ENCODE measurements at regions not wholly inside any gene's neighbourhood (a gene's known extent, or its start where the extent isn't known, plus 50 kb on each side); places are given as distances from the start of the nearest gene placed in this dataset.

DNA sequence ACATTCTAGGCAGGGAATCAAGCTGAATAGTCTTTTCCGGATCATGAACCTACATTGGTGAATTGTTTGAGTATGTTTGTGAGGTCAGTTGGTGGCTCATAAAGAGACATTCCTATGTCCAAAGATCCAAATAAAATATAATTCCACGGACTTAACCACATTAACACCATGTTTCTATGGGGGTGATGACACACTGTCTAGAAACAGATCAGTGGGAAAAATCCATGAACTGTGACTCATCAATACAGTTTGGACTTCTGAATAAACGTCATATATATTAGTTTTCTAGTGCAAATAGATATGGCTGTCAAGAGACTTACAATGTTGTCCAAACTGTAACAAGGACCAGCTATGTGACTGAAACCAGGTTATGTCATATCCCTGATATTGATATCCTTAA, 509.9 kb upstream of the TYRP1 start:
- no peak overlapping the region for H3K27ac Mint-ChIP-seq (ENCODE audit: unreplicated experiment)
- no peaks in the 10 kb centered on the region for H3K9me3 Mint-ChIP-seq (ENCODE audit: unreplicated experiment)
- H3K36me3 Mint-ChIP-seq (ENCODE audit: unreplicated experiment), result no peaks in the 10 kb centered on the region
- H3K4me3 Mint-ChIP-seq (ENCODE audit: unreplicated experiment), result no peak overlapping the region
- TF ChIP-seq, protein P1, sequence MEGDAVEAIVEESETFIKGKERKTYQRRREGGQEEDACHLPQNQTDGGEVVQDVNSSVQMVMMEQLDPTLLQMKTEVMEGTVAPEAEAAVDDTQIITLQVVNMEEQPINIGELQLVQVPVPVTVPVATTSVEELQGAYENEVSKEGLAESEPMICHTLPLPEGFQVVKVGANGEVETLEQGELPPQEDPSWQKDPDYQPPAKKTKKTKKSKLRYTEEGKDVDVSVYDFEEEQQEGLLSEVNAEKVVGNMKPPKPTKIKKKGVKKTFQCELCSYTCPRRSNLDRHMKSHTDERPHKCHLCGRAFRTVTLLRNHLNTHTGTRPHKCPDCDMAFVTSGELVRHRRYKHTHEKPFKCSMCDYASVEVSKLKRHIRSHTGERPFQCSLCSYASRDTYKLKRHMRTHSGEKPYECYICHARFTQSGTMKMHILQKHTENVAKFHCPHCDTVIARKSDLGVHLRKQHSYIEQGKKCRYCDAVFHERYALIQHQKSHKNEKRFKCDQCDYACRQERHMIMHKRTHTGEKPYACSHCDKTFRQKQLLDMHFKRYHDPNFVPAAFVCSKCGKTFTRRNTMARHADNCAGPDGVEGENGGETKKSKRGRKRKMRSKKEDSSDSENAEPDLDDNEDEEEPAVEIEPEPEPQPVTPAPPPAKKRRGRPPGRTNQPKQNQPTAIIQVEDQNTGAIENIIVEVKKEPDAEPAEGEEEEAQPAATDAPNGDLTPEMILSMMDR (IDR thresholded peaks at IDR 0.05), result no peak
- no peaks in the 10 kb centered on the region for H3K4me1 Mint-ChIP-seq (ENCODE audit: unreplicated experiment)
- H3K27me3 Mint-ChIP-seq (ENCODE audit: unreplicated experiment), result no peaks in the 10 kb centered on the region
- no peak for DNase-seq (ENCODE audit: extremely low spot score, unreplicated experiment)

DNA sequence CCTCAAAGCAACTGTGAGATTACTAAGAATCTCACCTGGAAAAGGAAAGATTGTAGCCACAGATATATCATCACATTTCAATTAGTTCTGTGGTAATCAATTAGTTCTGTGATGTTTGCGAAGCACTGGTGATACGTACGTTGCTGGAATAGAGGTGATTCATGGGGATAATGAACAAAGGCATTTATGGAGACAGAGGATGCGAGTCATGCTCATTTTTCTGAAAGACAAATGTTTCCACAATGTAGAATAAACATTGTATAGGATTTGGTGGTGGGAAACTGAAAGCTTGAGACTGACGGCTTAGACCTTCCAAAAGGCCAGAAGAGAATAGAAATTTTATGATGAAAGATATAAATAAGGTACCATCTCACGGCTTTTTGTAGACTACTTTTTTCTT, 507.3 kb upstream of the TYRP1 start:
- Mint-ChIP-seq H3K36me3 (ENCODE audit: unreplicated experiment) (no peaks in the 10 kb centered on the region), H3K27me3 (ENCODE audit: unreplicated experiment) (no peaks in the 10 kb centered on the region), H3K9me3 (ENCODE audit: unreplicated experiment) (no peaks in the 10 kb centered on the region), H3K4me1 (ENCODE audit: unreplicated experiment) (no peaks in the 10 kb centered on the region), H3K4me3 (ENCODE audit: unreplicated experiment) (no peak overlapping the region), H3K27ac (ENCODE audit: unreplicated experiment) (no peak overlapping the region)
- TF ChIP-seq, protein P1 (IDR thresholded peaks at IDR 0.05), result no peak
- DNase-seq (ENCODE audit: extremely low spot score, unreplicated experiment), result no peak

DNA sequence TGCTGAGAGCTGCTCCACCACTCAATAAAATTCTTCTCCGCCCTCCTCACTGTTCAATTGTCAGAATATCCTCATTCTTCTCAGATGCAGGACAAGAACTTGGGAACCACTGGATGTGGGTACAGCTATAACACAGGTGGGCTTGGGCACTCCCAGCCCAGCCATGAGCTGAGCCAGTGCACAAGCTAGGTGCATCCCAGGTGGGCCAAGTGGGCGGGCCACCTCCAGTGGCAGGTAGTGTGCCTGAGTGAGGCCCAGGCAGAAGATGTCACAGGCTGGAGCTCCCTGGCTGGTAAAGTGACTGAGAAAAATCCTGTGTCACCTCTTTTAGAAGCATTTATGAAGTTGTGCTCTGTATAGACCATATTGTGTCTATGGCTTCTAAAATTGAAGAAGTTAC, 501.6 kb upstream of the TYRP1 start:
- Mint-ChIP-seq H3K27me3 (ENCODE audit: unreplicated experiment) (no peaks in the 10 kb centered on the region), H3K36me3 (ENCODE audit: unreplicated experiment) (no peaks in the 10 kb centered on the region), H3K9me3 (ENCODE audit: unreplicated experiment) (no peaks in the 10 kb centered on the region), H3K4me1 (ENCODE audit: unreplicated experiment) (no peaks in the 10 kb centered on the region), H3K27ac (ENCODE audit: unreplicated experiment) (no peak overlapping the region), H3K4me3 (ENCODE audit: unreplicated experiment) (no peak overlapping the region)
- TF ChIP-seq, protein P1 (IDR thresholded peaks at IDR 0.05), result no peak
- no peak for DNase-seq (ENCODE audit: extremely low spot score, unreplicated experiment)

DNA sequence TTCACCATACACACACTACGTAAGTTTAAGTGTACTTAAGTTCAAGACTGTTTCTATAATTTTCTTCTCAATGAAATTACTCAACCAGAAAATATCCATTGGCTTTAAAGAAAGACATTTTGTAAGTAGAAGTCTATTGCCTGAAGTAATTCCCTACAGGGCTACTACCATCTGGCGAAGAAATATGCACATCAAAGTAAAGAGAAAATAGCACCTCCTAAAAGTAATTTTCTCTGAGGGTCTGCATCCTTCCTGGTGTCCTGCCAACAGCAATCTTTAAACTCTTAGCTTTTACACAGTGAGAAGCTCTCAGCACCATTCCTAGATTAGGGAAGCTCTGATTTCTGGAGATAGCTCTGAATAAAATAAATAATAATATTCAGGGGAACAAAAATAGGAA, 498.5 kb upstream of the TYRP1 start:
- Mint-ChIP-seq H3K36me3 (ENCODE audit: unreplicated experiment) (no peaks in the 10 kb centered on the region), H3K27ac (ENCODE audit: unreplicated experiment) (no peak overlapping the region), H3K27me3 (ENCODE audit: unreplicated experiment) (no peaks in the 10 kb centered on the region), H3K4me3 (ENCODE audit: unreplicated experiment) (no peak overlapping the region), H3K9me3 (ENCODE audit: unreplicated experiment) (no peaks in the 10 kb centered on the region), H3K4me1 (ENCODE audit: unreplicated experiment) (no peaks in the 10 kb centered on the region)
- TF ChIP-seq, protein P1 (IDR thresholded peaks at IDR 0.05), result no peak
- DNase-seq (ENCODE audit: extremely low spot score, unreplicated experiment), result no peak

GRCh38 chr9:12195456-12195855, 497.7 kb upstream of the TYRP1 start:
- no peaks in the 10 kb centered on the region for H3K27me3 Mint-ChIP-seq (ENCODE audit: unreplicated experiment)
- H3K4me1 Mint-ChIP-seq (ENCODE audit: unreplicated experiment), result no peaks in the 10 kb centered on the region
- no peak overlapping the region for H3K27ac Mint-ChIP-seq (ENCODE audit: unreplicated experiment)
- H3K4me3 Mint-ChIP-seq (ENCODE audit: unreplicated experiment), result no peak overlapping the region
- TF ChIP-seq, protein P1 (IDR thresholded peaks at IDR 0.05), result no peak
- DNase-seq (ENCODE audit: extremely low spot score, unreplicated experiment), result no peak
- H3K9me3 Mint-ChIP-seq (ENCODE audit: unreplicated experiment), result no peaks in the 10 kb centered on the region
- H3K36me3 Mint-ChIP-seq (ENCODE audit: unreplicated experiment), result no peaks in the 10 kb centered on the region

Data from osteocyte (in vitro differentiated cells).